NCI-H345 treated with DMSO at 0.1 percent for 48 hours (cell line): ENCODE measurements at regions not wholly inside any gene's neighbourhood (a gene's known extent, or its start where the extent isn't known, plus 50 kb on each side); places are given as distances from the start of the nearest gene placed in this dataset.

Experiments
- DNase-seq: peaks from one replicate; lab custom pipeline; 2025; ENCODE audit not compliant: unreplicated experiment; lab: John Stamatoyannopoulos, UW

DNA sequence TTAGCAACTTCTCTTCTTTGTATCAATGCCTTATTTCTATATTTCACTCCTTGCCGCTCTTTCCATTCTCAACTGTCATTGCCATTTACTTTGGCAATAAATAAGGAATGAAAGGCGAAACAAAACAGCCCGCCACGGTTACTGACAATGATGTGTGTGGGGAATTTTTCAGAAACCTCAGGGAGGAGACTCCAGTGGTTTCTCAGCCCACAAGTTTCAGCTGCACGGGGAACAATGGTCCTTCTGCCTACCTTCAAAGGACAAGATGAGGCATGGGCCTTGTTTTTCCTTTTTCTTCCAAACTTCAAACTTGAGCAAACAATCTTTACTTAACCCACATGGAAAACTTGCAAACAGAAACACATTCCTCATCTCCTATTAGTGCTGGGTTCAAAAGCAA lies 409.4 kb downstream of the METTL15 start:
- DNase-seq: no peak

DNA sequence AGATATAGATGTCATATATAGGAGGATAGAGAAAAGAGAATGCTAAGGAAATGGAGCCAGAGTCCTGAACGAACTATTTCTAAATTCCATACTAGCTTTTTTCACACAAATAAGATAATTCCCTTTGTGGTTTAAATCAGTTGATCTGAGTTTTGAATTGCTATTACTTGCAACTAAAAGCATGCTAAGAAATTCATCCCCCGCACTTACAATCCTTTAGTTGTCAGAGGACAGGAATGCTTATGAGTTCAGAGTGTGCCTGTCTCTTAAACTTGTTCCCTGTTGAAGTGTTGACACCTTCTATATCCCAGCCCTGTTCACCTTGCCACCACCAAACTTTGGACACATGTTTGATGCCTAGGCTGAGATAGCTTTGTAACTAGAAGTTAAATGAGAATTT lies 406.2 kb downstream of the METTL15 start:
- DNase-seq: no peak

DNA sequence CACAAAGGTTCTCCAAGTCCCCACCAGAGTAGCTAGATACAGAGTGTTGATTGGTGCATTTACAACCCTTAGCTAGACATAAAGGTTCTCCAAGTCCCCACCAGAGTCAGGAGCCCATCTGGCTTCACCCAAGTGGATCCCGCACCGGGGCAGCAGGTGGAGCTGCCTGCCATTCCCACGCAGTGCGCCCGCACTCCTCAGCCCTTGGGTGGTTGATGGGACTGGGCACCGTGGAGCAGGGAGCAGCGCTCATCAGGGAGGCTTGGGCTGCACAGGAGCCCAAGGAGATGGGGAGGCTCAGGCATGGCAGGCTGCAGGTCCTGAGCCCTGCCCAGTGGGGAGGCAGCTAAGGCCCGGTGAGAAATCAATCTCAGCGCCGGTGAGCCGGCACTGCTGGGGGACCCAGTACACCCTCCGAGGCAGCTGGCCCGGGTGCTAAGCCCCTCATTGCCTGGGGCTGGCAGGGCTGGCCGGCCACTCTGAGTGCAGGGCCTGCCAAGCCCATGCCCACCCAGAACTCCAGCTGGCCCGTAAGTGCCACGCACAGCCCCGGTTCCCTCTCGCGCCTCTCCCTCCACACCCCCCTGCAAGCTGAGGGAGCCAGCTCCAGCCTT lies 404.1 kb downstream of the METTL15 start:
- no peak for DNase-seq

DNA sequence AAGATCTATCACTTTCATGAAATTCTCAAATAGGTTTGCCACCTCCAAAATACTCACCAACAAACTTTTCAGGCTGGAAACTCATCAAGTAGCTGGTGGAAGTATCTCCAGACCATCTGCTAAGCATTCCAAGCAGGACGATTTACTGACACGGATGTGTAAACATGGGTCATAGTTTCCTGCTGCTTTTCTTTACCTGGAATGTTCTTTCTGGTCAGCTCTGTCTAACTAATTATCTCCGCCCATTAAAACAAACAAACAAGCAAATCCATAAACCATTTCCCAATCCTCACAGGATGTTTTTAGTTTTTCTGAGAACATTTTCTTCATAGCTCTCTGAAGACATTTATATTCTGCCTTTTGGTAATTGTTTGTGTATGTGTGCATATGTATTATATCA lies 397.0 kb downstream of the METTL15 start:
- no peak for DNase-seq

DNA sequence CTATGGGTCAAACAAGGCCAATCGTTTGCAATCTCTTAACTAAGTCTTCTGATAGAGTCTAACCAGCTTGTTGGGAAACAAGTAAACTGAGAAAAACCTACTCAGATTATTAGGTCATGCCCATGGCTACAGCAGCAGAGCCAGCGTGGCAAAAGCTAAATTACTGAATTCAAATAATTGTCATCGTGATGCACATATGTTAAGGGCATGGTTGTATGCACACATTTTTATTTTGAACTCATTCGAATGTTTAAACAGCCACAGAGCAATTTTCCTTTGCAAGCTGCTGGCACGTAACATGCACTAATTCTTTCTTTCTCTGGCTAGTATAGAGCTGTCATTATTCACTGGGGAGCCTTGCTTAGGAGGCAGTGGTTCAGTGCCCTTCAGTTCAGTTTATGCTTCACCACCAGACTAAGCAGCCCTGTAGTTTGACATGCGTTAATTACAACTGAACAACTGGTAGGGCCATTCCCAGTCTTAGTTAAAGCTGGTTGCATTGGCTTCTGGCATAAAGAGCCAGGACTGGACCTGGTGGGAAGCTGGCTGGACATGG lies 396.4 kb downstream of the METTL15 start:
- no peak for DNase-seq

DNA sequence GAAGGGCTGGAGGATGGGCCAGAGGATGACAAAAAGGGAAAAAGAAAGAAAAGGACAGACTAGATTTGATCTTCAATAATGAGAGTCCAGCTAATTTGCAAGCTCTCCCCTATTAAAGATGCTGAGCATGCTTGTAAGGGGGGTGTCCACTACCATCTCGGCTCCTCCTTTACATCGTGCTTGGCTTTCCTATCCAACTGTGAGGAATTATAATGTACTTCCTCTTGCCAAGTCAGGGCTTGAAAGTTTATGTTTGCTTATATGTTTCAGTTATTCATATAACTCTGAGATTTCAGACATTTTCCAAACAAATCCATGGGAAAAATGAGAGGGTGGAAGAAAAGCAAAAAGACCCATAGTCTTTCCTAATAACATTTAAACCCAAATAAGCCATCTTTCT lies 387.1 kb downstream of the METTL15 start:
- DNase-seq: no peak

DNA sequence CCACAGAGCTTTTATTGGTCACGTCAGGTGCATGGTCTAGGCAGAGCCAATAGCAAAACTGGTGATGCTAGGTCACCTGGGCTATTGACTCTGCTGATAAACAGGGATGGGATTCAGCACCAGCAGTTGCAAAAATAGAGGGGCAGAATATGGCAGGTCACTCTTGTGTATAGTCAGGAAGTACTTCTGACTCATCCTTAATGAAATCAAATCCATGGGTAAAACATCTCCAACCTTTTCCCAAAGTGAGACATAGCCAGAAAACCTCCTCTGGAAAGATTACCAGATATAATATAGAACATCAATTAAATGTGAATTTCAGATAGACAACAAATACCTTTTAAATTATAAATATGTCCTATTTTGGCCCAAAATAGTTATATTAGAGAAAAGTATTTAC lies 383.2 kb downstream of the METTL15 start:
- no peak for DNase-seq

DNA sequence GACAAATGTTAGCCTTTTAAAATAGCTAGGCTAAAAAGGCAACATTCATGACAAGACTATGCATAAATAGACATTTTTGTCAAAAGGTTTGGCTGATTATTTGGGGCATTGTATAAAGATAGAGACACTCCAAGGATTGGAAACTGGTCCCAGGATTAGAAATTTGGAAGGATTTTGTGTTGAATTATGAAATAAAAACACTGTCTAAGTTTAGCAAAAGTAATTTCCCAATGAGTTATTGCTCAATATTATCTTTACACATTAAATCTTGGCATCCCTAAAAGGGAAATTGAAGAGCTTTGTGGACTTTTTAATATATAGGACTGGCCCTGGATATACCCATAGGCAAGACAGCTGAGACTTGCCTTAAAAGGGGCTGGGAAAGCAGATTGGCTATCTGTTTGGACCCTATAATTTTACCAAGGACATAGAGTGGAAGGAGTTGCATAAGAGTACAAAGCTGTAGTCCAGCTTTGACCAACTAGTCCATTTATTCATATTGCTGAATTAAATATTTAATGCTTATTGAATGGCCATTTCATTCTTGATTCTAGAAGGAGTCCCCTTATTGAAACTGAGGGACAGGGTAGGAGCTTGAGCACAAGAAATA lies 382.7 kb downstream of the METTL15 start:
- no peak for DNase-seq

DNA sequence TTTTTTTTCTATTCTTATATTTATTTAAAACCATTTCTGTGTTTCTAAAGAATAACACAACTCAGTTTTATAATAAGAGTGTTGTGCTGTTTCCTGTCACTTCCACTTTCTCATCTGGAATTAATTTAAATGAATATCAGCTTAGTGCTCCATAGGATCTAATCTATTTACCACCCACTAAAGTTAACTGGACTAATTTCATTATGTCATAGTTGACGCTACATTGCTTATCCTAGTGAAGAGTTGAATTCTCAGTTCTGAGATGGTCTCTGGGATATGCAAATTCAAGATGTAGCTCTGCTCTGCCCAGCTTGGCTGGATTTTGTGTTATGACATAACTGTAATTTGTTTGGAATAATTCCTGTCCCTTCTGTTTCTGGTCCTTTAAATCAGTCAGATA lies 380.1 kb downstream of the METTL15 start:
- DNase-seq: no peak

DNA sequence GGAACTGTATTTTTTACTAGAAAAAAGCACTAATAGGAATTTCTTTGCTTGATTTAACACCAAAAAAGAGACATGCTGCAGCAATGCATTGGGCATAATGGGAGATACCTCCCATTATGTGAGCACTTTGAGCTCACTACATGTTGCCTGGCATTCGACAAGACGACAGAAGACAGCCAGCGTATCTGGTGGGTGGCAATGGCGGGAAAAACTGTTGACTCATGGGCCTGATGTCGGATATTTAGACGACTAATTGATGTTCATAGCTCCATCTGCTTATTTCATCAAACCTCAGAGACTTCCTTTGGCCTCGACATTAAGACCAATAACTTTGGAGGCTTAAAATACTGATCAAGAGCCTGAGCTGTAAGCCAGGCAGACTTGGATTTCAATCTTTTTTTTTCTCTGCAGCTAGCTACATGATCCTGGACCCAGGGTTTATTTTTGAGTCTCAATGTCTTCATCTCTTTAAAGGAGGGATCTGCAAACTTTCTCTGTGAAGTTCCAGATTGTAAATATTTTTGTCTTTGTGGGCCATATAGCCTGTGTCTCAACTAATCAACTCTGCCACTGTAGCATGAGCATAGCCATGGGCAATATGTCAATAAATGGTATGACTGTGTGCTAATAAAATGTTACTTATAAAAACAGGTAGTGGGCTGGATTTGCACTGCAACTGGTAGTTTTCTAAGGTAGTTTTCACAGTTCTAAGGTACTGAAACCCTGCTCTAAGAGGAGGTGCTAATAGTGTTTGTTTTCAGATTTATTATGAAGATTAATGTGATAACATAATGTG lies 375.1 kb downstream of the METTL15 start:
- no peak for DNase-seq

DNA sequence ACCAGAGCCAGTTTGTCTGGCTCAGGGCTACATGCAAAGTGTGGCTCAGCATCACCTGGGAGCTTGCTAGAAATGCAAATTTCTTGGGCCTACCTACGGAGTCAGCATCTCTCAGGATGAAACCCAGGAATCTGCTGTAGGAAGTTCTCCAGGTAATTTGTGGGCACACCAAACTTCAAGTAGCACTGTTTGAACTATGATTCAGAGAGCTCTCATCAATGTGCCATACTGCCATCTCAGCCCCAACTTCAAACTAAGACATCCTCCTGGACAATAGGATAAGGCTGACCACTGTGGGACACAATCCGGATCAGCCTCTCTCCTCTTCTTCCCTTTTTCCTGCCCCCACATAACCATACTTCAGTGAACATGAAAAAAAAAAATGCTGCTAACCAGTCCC lies 374.5 kb downstream of the METTL15 start:
- DNase-seq: no peak

DNA sequence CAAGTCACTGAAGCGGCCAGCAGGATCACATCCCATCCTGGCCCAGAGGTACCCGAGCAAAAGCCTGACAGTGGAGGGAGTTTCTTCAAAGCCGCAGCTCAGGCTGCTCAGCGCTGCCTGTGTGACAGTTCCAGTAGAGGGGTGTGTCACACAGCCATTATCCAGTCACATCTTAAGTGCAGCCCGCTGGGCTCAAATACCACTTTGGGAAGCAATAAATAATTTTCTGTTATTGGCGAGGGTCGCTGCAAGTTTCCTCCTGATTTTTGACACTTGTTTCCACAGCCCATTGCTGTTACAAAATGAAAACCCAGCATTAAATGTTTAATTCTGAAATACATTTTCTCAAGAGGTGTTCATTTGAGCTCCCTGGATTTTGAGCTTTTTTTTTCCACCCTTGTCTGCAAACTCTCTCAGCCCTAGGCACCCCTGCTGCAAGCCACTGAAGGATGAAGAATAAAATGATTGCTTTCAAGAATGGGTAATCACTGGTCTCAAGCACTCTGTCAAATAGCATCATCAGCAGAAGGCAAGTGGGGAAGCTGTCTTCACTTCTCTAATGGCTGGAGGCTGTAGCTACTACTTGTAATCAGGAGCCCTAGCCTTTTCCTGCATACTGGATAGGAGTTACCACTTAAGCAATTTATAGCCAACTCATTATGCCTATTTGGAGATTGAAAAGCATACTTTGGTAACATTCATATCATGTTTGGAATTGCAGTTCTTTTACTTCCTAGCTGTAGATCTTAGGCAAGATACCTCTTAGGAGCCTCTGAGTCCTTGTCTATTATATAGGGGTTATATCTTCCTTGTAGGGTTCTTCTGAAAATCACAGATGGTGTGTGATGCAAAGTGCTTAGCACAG lies 373.7 kb downstream of the METTL15 start:
- no peak for DNase-seq

DNA sequence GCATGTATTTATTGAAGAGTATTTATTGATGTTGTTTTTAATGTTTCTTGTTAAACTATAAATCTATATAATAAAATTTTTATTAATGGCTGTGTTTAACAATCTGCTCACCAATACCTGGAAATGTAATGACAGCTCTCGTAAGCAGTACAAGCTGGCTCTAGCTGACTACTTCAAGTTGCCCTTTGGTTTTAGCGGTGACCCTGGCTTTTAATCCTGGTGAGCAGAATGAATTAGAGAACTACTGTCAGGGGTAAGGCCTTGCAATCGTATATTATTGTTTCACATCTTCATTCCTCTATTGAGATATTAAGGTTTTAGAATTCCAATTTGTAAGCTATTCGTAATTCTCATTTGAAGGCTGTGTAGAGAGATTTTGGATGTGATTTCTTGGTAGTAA lies 372.2 kb downstream of the METTL15 start:
- DNase-seq: no peak

DNA sequence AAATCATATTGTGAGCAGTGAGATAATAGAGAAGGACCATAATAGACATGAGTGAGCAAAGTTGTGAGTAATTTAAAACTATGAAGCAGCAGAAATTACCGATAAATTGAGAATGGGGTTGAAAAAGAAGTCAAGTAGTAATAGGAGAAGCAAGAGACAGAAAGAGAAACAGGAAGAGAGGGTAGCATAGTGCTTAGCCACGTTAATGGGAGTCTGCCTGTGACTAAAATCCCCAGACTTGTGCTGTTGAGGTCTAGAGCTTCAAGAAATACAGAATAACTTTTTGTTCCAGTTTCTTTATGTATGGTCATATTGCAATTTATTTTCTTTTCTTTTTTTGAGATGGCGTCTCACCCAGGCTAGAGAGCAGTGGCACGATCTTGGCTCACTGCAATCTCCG lies 368.7 kb downstream of the METTL15 start:
- no peak for DNase-seq

DNA sequence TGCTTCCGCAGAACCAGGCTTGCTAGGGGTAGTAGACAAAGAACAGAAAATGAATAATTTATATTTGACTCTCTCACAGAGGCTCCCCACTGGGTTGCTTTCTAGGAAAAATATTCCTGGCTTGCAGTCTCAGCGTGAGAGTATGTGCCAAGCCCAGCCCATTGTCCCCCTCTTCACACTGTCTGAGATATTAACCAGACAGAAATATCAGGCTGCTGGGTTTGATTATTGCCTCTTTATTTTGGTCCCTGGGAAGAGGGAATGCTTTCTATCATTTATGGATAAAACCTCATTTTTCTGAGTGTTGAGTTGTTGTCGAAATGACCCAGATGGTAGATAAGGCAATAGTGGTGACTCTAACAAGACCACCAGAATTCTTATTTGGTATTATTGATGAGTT lies 367.9 kb downstream of the METTL15 start:
- peak; percentile 43 for DNase-seq

DNA sequence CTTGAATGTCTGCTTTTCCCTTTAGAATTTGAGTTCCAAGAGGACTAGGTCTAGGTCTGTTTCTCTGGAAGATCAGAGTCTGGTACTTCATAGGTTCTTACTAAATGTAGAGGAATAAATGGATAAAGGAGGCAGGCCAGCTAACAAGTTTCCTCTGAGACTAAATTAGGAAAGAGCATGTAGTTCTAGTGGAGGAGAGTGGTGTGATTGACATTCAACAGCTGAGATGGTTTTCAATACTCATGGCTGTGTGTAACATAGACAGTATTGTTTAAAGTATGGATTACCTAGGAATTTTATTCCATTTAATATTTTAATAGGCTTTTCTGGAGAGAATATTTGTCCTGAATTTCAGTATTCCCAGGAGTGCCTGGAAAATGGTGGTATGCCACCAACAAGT lies 364.7 kb downstream of the METTL15 start:
- no peak for DNase-seq

DNA sequence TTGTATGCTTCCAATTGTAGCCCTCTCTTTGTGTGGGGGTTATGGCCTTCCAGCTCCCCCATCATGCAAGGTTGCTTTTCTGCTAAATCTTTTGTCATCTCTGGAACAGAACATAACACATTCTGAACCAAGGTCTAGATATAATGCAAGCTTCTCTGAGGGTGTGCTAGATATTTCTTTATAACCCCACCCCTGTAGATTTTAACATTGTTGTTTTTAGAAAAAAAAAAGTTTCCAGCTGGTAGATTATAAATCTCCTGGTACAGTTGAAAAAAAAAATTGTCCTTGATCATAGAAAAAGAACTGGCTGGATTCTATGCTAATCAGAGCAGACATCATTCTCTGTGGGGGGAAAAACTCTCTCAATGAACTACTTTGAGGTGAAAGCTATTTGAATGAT lies 363.3 kb downstream of the METTL15 start:
- no peak for DNase-seq

DNA sequence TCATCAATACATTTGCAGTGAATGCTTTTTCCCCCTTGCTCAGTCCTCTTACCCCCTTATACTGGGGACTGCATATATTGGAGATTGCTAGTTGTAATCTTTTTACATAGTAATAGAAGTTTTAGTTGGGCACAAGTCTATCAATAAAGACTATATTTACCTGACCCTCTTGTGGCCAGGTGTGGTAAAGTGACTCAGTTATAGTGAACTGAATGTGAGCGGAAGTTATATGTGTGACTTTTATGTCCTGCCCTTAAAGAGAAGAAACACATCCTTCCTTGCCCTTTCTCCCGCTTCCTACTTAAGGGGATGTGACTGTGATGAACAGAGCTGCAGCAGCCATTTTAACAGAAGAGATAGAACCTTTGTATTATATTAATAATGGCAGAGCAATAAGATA lies 362.0 kb downstream of the METTL15 start:
- no peak for DNase-seq

DNA sequence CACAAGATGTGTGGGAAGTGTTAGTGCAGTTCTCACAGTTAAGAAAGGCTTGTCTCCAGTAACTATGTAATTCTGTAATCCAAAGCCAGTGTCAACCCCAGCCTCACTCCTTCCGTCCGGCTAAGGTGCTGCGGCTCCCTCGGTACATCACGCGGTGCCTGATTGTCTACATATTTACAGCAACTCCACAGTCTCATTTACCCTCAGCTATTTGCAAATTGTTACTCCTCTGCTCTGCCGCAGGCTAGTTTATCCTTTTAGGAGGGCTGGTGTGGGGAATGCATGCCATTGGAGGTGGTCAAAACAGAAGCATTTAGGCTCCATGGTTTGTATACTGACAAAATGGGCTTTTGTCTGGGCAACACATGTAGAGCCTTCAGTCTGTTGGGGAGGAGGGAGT lies 358.3 kb downstream of the METTL15 start:
- no peak for DNase-seq

DNA sequence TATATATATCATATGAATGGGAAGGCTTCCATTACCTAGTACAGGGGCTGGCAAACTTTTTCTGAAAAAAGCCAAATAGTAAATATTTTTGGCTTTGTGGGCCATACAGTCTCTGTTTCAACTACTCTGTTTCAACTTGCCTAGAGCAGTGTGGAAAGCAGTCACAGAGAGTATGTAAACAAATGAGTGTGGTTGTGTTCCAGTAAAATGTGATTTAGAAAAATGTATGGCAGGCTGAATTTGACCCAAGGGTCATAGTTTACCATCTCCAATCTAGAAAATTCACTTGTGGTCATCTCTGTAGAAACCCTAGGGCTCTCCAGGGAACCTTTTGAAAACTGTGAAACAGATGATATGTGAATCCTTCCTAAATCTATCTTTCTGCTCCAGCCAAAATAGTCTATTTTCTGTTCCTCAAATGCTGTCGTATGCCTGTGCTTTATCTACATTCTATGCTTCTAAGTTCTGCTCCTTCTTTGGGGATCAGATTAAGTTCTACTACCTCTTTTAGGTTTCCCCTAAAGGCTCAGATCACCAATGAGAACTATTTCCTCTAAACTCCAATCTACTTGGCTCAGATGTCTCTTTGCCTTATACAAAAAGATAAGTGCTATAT lies 356.2 kb downstream of the METTL15 start:
- no peak for DNase-seq

DNA sequence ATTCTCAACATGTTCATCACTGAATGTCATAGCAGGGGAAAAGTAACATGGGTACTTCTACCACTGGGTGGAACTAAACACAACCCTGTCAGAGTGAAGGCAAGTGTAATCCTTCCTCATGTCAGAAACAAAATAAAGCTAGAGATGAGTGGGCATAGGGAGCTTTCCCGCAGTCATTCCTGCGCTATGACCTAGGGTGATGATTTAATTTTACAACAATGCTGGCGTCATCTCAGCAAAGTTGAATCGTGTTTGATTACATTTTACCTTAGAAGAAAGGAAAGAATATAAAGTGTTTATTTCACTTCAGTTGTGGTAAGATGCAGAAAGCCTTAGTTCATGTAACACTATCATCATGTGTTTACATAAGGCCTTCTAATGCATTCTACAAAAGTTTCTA lies 355.6 kb downstream of the METTL15 start:
- DNase-seq: no peak
